Gastrocnemius medialis (tissue), 4 donors: ENCODE measurements at regions not wholly inside any gene's neighbourhood (a gene's known extent, or its start where the extent isn't known, plus 50 kb on each side); places are given as distances from the start of the nearest gene placed in this dataset.

Source experiments
- ATAC-seq, 2 donors: fragments of 150-250 bp; one replicate each; pipeline ENCODE4 v1.9.1; 2016
- DNase-seq, 2 donors: peaks; one replicate each; pipeline ENCODE4 v3.0.0-alpha.2; 2019
- H3K27ac ChIP-seq, 4 donors: fragments of 200-600 bp; sonication (generic); 1 replicate in 1 of 4; 2 replicates in 3 of 4; pipeline ENCODE4 v1.5.1; 2016 to 2018; ENCODE audit warnings: mild to moderate bottlenecking in 2 of 4, moderate library complexity in 1 of 4
- H3K27me3 ChIP-seq, 3 donors: fragments of 200-600 bp; sonication (generic) in 2 of 3; 1 replicate in 1 of 3; 2 replicates in 2 of 3; pipeline versions ENCODE4 v1.5.1 to v1.6.0; 2016 to 2019; ENCODE audit warnings: mild to moderate bottlenecking in 1 of 3, moderate library complexity in 1 of 3
- H3K36me3 ChIP-seq, 2 donors: fragments of 200-600 bp; sonication (generic) in 1 of 2; one replicate each; pipeline ENCODE4 v1.5.1; 2017 to 2018
- H3K4me1 ChIP-seq, 2 donors: fragments of 200-600 bp; sonication (generic) in 1 of 2; one replicate each; pipeline ENCODE4 v1.5.1; 2016 to 2017; ENCODE audit warnings: mild to moderate bottlenecking in 2 of 2
- H3K4me3 ChIP-seq, 4 donors: fragments of 200-600 bp; sonication (generic) in 3 of 4; 1 replicate in 1 of 4; 2 replicates in 3 of 4; pipeline ENCODE4 v1.5.1; 2016 to 2019; ENCODE audit warnings: mild to moderate bottlenecking in 2 of 4
- H3K9me3 ChIP-seq, 3 donors: fragments of 200-600 bp; sonication (generic) in 2 of 3; 1 replicate in 1 of 3; 2 replicates in 2 of 3; pipeline ENCODE4 v1.5.1; 2016 to 2019
- POLR2A ChIP-seq, 2 donors: fragments of 450-650 bp; IDR thresholded peaks; one replicate each; pipeline ENCODE4 v1.6.1; 2017; ENCODE audit warnings: antibody characterized with exemption in 2 of 2, mild to moderate bottlenecking in 2 of 2, moderate library complexity in 2 of 2
- in situ Hi-C, 4 donors: fragments of 200-750 bp; cut with MboI; loops; one replicate each; pipeline versions ENCODE4 v1.15.0 to v1.8.0; 2017; ENCODE audit warnings: low sequenced_read_pairs in 4 of 4
- intact Hi-C: fragments of 100-400 bp; cut with DNase I; formaldehyde crosslinking; loops from one replicate; pipeline ENCODE4 v1.15.1; 2023; ENCODE audit warnings: low total_unique reads
- TF ChIP-seq, protein P1 (sequence below), 5 experiments: fragments of 450-650 bp in 3 of 5; fragments of 200-600 bp in 2 of 5; sonication (generic) in 2 of 5; IDR thresholded peaks in 4 of 5; conservative IDR thresholded peaks in 1 of 5; 1 replicate in 4 of 5; 2 replicates in 1 of 5; pipeline ENCODE4 v1.5.1; 2016 to 2019; ENCODE audit warnings: antibody characterized with exemption in 5 of 5, mild to moderate bottlenecking in 3 of 5, moderate library complexity in 3 of 5

GRCh38 chr22:25392584-25392983, 171.9 kb upstream of the GRK3 start:
- intact Hi-C loops: no loop called here
- ATAC-seq: no peak

GRCh38 chr22:25393121-25393805, 171.2 kb upstream of the GRK3 start:
- H3K9me3 ChIP-seq: no peaks in the 10 kb centered on the region
- no peak overlapping the region for H3K4me3 ChIP-seq
- DNase-seq (no peak), ATAC-seq (no peak)
- in situ Hi-C loops (no loop called here), intact Hi-C loops (no loop called here)
- peaks cover 0 to 9% of the 10 kb centered on the region in 2 donors for H3K4me1 ChIP-seq
- no peaks in the 10 kb centered on the region for H3K27me3 ChIP-seq
- H3K27ac ChIP-seq: no peak overlapping the region
- H3K36me3 ChIP-seq: no peaks in the 10 kb centered on the region
- TF ChIP-seq POLR2A (IDR thresholded peaks at IDR 0.05): no peak
- TF ChIP-seq, protein P1, sequence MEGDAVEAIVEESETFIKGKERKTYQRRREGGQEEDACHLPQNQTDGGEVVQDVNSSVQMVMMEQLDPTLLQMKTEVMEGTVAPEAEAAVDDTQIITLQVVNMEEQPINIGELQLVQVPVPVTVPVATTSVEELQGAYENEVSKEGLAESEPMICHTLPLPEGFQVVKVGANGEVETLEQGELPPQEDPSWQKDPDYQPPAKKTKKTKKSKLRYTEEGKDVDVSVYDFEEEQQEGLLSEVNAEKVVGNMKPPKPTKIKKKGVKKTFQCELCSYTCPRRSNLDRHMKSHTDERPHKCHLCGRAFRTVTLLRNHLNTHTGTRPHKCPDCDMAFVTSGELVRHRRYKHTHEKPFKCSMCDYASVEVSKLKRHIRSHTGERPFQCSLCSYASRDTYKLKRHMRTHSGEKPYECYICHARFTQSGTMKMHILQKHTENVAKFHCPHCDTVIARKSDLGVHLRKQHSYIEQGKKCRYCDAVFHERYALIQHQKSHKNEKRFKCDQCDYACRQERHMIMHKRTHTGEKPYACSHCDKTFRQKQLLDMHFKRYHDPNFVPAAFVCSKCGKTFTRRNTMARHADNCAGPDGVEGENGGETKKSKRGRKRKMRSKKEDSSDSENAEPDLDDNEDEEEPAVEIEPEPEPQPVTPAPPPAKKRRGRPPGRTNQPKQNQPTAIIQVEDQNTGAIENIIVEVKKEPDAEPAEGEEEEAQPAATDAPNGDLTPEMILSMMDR (IDR thresholded peaks at IDR 0.05 in 4 of 5, conservative IDR thresholded peaks at IDR 0.05 in 1 of 5): no peak

More at GRCh38 chr22:25392584-25392983, 171.9 kb upstream of the GRK3 start:
- H3K4me1 ChIP-seq: peaks cover 0 to 9% of the 10 kb centered on the region in 2 donors
- H3K9me3 ChIP-seq: no peaks in the 10 kb centered on the region
- in situ Hi-C loops: no loop called here
- H3K27me3 ChIP-seq: no peaks in the 10 kb centered on the region
- TF ChIP-seq, protein P1 (IDR thresholded peaks at IDR 0.05 in 4 of 5, conservative IDR thresholded peaks at IDR 0.05 in 1 of 5): no peak
- TF ChIP-seq POLR2A (IDR thresholded peaks at IDR 0.05): no peak
- H3K4me3 ChIP-seq: no peak overlapping the region
- H3K36me3 ChIP-seq: no peaks in the 10 kb centered on the region
- no peak for DNase-seq
- no peak overlapping the region for H3K27ac ChIP-seq

GRCh38 chr22:25395468-25395867, 169.0 kb upstream of the GRK3 start:
- ATAC-seq: no peak
- Histone ChIP-seq H3K27me3 (no peaks in the 10 kb centered on the region), H3K36me3 (no peaks in the 10 kb centered on the region), H3K4me3 (no peak overlapping the region), H3K27ac (no peak overlapping the region), H3K9me3 (no peaks in the 10 kb centered on the region), H3K4me1 (peaks cover 2 to 10% of the 10 kb centered on the region in 2 donors)
- in situ Hi-C loops (no loop called here), intact Hi-C loops (no loop called here)
- no peak for TF ChIP-seq POLR2A (IDR thresholded peaks at IDR 0.05)
- TF ChIP-seq, protein P1 (IDR thresholded peaks at IDR 0.05 in 4 of 5, conservative IDR thresholded peaks at IDR 0.05 in 1 of 5): no peak
- no peak for DNase-seq

GRCh38 chr22:25395915-25396314, 168.6 kb upstream of the GRK3 start:
- no peaks in the 10 kb centered on the region for H3K36me3 ChIP-seq
- H3K9me3 ChIP-seq: no peaks in the 10 kb centered on the region
- intact Hi-C loops: no loop called here
- H3K4me3 ChIP-seq: no peak overlapping the region
- no peak overlapping the region for H3K27ac ChIP-seq
- ATAC-seq (no peak), DNase-seq (no peak)
- H3K4me1 ChIP-seq: peaks cover 7 to 12% of the 10 kb centered on the region in 2 donors
- no peaks in the 10 kb centered on the region for H3K27me3 ChIP-seq
- TF ChIP-seq POLR2A (IDR thresholded peaks at IDR 0.05): no peak
- TF ChIP-seq, protein P1 (IDR thresholded peaks at IDR 0.05 in 4 of 5, conservative IDR thresholded peaks at IDR 0.05 in 1 of 5): no peak
- in situ Hi-C loops: no loop called here
